IgD-negative memory B cell (primary cell): ENCODE measurements at regions not wholly inside any gene's neighbourhood (a gene's known extent, or its start where the extent isn't known, plus 50 kb on each side); places are given as distances from the start of the nearest gene placed in this dataset.

Experiments
- H3K27ac Mint-ChIP-seq, 3 donors: one replicate each; pipeline ENCODE4 v1.8.0; 2020 to 2022; ENCODE audit warnings: mild to moderate bottlenecking in 3 of 3, mixed read lengths in 3 of 3, moderate library complexity in 1 of 3
- H3K27me3 Mint-ChIP-seq: one replicate; pipeline ENCODE4 v1.8.0; 2021; ENCODE audit warnings: mixed read lengths
- H3K36me3 Mint-ChIP-seq: one replicate; pipeline ENCODE4 v1.8.0; 2020; ENCODE audit warnings: mild to moderate bottlenecking, mixed read lengths
- H3K4me1 Mint-ChIP-seq, 3 donors: one replicate each; pipeline ENCODE4 v1.8.0; 2020 to 2022; ENCODE audit warnings: mixed read lengths in 3 of 3, mild to moderate bottlenecking in 1 of 3
- H3K4me3 Mint-ChIP-seq, 4 donors: one replicate each; pipeline ENCODE4 v1.8.0; 2020 to 2022; ENCODE audit warnings: mild to moderate bottlenecking in 4 of 4, mixed read lengths in 4 of 4, moderate library complexity in 3 of 4
- H3K9me3 Mint-ChIP-seq, 3 donors: one replicate each; pipeline ENCODE4 v1.8.0; 2020 to 2021; ENCODE audit warnings: mixed read lengths in 3 of 3, mild to moderate bottlenecking in 1 of 3

DNA sequence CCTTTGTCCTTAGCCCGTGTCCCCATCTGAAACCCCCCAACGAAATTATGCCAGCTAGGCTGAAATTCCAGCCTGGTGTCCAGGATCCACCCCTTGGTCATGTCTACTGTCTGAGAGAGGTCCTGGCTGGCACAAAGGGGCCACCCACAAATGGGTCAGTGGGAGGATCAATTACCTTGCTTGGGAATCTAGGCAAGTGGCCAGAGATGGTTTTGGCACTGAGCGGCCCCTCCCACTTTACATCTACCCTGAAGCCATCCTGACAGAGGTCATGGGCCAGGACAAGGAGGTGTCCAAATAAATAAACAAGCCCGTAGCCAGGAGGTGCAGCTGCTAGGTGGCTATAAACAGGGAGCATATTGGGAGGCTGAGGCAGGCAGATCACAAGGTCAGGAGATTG, 311.5 kb downstream of the MN1 start:
- H3K36me3 Mint-ChIP-seq = no peaks in the 10 kb centered on the region
- no peaks in the 10 kb centered on the region for H3K27me3 Mint-ChIP-seq
- H3K27ac Mint-ChIP-seq = no peak overlapping the region
- peaks cover 5 to 20% (median 9%) of the 10 kb centered on the region in 3 donors for H3K9me3 Mint-ChIP-seq
- H3K4me3 Mint-ChIP-seq = no peak overlapping the region
- H3K4me1 Mint-ChIP-seq = no peaks in the 10 kb centered on the region

DNA sequence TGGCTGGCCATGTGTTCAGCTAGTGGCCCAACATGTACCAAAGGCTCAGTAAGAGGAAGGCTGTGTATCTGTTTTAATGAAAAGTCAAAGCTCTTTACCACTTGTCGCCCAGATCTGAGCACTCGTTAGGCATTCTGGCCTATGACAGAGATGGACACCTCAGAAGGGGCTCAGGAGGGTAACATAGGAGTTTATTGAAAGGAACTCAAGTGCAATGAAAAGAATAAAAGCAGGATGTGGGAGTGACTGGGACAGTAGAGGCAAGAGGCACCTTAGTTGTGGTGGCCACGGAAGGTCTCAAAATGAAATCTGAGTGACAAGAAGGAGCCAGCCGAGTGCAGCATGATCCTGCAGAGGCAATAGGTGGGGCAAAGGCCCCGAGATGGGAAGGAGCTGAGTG, 309.7 kb downstream of the MN1 start:
- Mint-ChIP-seq H3K27ac (no peak overlapping the region), H3K4me3 (no peak overlapping the region), H3K27me3 (no peaks in the 10 kb centered on the region), H3K36me3 (no peaks in the 10 kb centered on the region), H3K4me1 (no peaks in the 10 kb centered on the region), H3K9me3 (peaks cover 3 to 11% (median 9%) of the 10 kb centered on the region in 3 donors)

DNA sequence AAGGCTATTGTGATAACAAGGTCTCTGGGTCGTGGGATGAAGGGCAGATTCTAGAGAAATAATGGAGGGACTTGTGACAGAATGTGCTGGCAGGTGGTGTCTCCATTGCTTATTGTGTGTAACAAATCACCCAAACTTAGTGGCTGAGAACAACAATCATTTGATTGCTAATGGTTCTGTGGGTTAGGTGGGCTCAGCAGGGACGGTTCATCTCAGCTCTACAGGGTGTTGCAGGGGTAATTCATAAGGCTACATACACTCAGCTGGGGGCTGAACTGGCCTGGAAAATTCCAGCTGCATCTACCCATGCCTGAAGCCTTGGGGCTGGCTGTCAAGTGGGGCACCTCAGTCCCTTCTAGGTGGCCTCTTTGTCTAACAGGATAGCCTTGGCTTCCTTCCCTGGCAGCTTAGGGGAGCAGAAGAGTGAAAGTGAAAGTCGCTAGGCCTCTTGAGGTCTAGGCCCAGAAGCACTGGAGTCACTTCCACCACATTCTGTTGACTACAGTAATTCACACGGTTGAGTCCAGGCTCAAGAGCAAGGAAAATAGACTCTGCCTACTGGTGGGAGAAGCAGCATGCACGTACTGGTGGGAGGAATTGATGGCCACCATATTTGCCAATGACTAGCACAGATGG, 308.9 kb downstream of the MN1 start:
- Mint-ChIP-seq H3K27ac (no peak overlapping the region), H3K4me3 (no peak overlapping the region), H3K4me1 (no peaks in the 10 kb centered on the region), H3K36me3 (no peaks in the 10 kb centered on the region), H3K27me3 (no peaks in the 10 kb centered on the region), H3K9me3 (peaks cover 3 to 11% (median 9%) of the 10 kb centered on the region in 3 donors)

DNA sequence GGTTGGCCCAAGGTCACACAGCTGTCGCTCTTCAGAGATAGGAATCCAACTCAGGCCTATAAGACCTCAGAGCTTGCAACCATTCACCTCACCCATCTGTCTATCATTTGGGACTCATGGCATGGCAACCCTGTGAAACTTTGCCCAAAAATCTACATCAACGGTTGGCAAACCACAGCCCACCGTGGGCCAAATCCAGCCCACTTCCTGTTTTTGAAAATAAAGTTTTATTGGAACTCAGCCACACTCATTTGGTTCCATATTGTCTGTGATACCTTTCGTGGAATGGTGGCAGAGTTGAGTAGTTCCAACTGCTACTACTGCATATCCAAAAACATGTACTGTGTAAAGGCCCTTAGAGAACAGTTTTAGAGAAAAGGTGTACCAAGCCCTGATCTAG, 307.8 kb downstream of the MN1 start:
- Mint-ChIP-seq H3K27ac (no peak overlapping the region), H3K9me3 (peaks cover 3 to 11% (median 6%) of the 10 kb centered on the region in 3 donors), H3K27me3 (no peaks in the 10 kb centered on the region), H3K36me3 (peaks cover 1% of the 10 kb centered on the region), H3K4me1 (no peaks in the 10 kb centered on the region), H3K4me3 (no peak overlapping the region)

DNA sequence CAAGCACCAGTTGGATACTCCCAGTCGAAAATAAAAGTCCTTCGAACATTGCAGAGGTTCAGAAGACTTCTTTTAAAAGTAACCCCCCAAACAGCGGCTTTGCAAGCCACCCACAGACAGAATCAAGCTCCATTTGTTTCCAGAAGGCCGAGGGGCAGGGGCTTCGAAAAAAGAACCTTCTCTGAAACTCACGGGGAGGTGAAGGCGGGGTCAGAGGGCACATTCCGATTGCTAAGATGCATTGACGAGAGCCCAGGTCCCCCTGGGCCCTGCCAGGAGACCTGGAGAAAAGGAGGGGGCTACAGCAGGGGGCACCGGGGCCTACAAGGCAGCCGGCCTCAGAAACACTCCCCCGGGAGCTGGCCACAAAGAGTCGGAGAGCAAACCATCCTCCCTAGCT, 306.8 kb downstream of the MN1 start:
- Mint-ChIP-seq H3K27me3 (no peaks in the 10 kb centered on the region), H3K4me3 (no peak overlapping the region), H3K27ac (no peak overlapping the region), H3K9me3 (peaks cover 3 to 11% (median 6%) of the 10 kb centered on the region in 3 donors), H3K4me1 (no peaks in the 10 kb centered on the region), H3K36me3 (peaks cover 1% of the 10 kb centered on the region)

DNA sequence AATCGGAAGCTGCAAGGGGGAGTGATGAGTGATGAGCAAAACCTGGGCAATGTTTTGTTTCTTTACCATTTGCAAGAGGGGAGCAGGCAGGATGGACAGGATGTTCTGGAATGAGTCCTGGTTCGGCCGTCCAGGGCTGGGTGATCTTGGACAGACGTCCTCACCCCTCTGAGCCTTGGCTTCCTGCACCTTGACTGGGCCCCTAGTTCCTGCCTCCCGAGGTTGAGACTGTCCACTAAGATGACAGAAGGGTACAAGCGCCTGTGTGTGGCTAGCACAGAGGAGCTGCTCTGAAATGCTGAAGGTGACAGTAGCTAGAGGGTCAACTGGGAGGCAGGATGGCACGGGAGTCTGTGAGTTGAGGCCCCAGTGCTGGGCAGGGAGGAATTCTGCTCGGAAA, 306.2 kb downstream of the MN1 start:
- Mint-ChIP-seq H3K4me3 (no peak overlapping the region), H3K27me3 (no peaks in the 10 kb centered on the region), H3K4me1 (no peaks in the 10 kb centered on the region), H3K27ac (no peak overlapping the region), H3K36me3 (peaks cover 1% of the 10 kb centered on the region), H3K9me3 (peaks cover 3 to 11% (median 6%) of the 10 kb centered on the region in 3 donors)

DNA sequence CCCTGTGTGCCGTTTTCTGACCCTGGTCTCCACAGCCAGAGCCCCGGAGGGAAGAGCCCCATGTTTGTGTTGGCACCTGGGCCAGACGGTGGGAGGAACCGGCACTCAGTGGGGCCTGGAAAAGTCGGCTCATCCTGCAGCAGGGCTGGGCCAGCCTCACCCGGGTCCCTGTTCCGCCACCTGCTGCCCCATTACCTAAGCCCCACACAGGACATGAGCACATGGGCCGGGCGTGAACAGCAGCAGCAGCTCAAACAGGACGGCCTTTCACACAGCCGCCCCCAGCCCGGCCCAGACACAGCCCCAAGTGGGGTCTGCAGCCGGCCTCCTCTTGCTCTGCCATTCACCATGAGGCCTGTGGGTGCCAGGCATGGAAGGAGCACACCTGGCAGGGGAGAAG, 302.4 kb downstream of the MN1 start:
- no peak overlapping the region for H3K27ac Mint-ChIP-seq
- no peaks in the 10 kb centered on the region for H3K4me1 Mint-ChIP-seq
- H3K9me3 Mint-ChIP-seq = peaks cover 2 to 8% (median 3%) of the 10 kb centered on the region in 3 donors
- no peak overlapping the region for H3K4me3 Mint-ChIP-seq
- H3K36me3 Mint-ChIP-seq = peaks cover 5% of the 10 kb centered on the region
- H3K27me3 Mint-ChIP-seq = peaks cover 2% of the 10 kb centered on the region

DNA sequence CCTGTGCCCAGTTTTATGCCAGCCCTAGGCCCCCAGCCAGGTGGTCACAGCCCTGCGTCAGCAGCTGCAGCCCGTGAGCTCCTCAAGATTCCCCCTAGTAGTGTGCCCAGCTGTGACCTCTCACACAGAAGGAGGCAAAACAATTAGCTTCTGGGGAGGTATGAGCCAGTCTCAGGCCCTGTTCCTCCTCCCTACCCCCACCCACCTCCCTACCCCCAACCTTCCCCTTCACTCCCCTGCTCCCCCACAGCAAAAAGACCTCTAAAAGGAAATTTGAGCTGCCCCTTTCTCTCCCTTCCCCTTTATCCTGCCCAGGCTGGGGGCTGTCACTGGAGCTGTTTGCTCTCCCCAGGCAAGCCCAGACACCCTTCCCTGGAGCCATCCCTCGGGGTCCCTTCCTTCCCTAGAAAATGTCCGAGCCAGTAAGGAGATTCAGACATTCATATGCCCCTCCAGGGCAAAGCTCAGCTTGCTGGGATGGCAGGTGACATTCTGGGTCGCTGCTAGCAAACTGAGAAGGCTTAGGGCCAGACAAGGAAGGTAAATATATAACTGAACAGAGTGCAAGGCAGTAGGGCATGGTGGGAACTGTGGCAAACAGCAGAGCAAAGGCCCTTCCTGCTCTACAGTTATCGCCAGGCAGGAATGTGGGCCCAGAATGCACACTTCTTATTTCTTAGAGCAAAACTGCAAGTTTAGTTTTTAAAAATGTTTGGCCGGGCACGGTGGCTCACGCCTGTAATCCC, 300.2 kb downstream of the MN1 start:
- Mint-ChIP-seq H3K36me3 (peaks cover 5% of the 10 kb centered on the region), H3K27ac (no peak overlapping the region), H3K9me3 (peaks cover 2 to 8% (median 3%) of the 10 kb centered on the region in 3 donors)

DNA sequence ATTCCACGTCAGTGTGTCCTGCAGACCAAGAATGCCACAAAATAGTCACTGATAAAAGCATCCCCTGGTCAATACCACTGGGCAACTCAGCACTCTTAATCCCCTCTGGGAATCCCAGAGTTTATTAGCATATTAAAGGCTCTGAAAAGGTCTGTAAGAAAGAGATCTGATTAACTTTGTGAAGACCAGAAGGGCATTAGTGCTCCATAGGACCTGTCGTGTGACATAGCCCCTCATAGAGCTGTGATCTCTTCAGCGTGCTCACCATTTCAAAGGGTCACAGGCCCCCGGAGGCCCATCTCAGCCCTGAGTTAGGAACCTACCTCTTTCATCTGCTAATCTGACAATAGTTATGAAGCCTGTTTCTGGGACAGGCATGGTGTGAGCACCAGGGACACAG, 299.2 kb downstream of the MN1 start:
- Mint-ChIP-seq H3K36me3 (peaks cover 5% of the 10 kb centered on the region), H3K4me3 (no peak overlapping the region), H3K9me3 (peaks cover 2 to 8% (median 3%) of the 10 kb centered on the region in 3 donors), H3K4me1 (no peaks in the 10 kb centered on the region), H3K27ac (no peak overlapping the region), H3K27me3 (peaks cover 2% of the 10 kb centered on the region)

More for the DNA sequence above, 300.2 kb downstream of the MN1 start:
- Mint-ChIP-seq H3K27me3 (peaks cover 2% of the 10 kb centered on the region), H3K4me1 (no peaks in the 10 kb centered on the region), H3K4me3 (no peak overlapping the region)

DNA sequence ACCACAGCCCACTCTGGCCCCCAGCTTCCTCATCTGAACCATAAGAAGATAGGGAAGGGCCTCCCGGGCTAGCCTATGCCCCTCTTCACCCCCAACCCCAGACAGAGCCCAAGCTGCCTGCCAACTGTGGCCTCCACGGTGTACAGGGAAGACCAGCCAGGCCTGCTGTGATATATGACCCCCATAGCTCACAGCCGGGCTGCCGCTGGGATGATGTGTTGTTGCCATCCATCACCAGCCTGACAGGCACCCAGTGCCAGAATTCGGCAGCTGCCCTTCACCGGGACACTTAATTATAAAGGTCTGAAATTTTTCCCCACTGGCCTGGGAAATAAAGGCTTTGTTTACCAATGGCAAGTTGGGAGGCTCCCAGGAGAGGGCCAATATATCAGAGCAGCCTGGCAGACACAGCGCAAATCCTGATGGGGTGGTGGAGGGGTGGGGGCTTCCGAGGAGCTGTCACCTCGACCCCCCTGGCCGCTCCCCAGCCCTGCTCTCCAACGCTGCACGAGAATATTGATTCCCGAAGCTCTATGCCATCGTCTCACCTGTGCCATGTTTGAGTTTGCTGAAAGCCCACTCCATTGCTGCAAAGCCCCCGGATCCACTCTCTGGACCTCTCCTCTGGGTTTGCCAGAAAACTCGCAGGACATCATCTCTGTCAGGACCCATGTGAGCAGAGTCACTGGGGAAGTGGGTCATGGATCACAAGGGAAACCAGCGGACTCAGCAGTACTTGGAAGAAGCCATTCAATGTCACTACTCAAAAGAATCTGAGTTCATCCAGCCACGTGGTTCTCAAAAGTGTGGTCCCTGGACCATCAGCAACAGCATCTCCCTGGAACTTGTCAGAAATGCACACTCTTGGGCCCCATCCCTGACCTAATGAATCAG, 296.9 kb downstream of the MN1 start:
- Mint-ChIP-seq H3K36me3 (peaks cover 4% of the 10 kb centered on the region), H3K9me3 (peaks cover 2 to 8% (median 3%) of the 10 kb centered on the region in 3 donors), H3K27me3 (peaks cover 2% of the 10 kb centered on the region), H3K4me3 (no peak overlapping the region), H3K27ac (no peak overlapping the region), H3K4me1 (no peaks in the 10 kb centered on the region)

DNA sequence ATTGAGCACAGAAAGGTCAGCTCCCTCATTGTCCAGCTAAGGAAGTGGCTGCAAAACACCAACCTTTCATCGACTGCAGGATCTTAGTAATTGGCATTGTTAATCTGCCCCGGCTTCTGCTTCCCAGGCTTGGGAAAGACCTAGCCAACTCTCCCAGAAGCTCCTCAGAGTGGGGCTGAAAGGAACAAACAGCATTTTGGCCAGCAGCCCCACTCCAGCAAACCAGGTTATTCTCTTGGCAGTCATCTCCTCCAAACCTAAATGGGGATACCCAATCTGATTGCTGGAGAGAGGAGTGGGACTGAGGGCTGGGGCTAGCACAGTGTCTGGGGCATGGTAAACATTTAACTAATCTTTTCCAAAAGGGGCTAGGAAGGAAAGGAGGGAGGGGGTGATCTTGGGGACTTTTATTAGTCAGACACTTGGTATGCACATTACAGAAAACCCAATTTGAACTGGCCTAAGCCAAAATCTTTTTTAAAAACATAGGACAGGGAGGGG, 294.4 kb downstream of the MN1 start:
- peaks cover 4% of the 10 kb centered on the region for H3K36me3 Mint-ChIP-seq
- H3K27me3 Mint-ChIP-seq = peaks cover 4% of the 10 kb centered on the region
- H3K27ac Mint-ChIP-seq = no peak overlapping the region
- H3K9me3 Mint-ChIP-seq = peaks cover 3 to 8% (median 5%) of the 10 kb centered on the region in 3 donors
- H3K4me1 Mint-ChIP-seq = no peaks in the 10 kb centered on the region
- no peak overlapping the region for H3K4me3 Mint-ChIP-seq

DNA sequence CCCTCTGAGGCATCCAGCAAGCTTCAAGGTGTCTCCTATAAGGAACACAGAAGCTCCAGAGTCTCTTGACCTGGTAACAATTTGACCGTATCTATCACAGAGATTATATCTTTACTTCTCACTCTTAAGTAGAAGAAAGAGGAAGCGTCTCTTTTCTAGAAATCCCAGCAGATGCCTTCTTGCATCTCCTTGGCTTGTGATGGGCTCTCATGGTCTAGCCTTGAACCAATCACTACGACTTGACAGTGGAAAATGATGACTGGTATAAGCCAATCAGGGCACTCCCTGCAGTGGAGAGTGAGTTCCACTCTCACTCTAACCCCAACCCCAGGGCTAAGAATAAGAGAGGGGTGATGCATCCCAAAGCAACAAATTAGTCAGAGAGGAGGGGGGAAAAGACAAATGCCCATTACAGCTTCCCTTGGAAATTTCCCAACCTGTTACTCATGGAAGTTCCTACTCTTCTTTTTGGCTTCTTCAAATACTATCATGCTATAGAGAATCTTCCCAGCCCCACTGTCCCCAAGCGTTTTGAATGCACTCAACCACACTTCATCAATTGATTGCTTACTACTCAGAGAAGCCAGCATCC, 293.5 kb downstream of the MN1 start:
- Mint-ChIP-seq H3K4me1 (no peaks in the 10 kb centered on the region), H3K9me3 (peaks cover 3 to 8% (median 5%) of the 10 kb centered on the region in 3 donors), H3K27me3 (peaks cover 4% of the 10 kb centered on the region), H3K4me3 (no peak overlapping the region), H3K27ac (no peak overlapping the region), H3K36me3 (peaks cover 4% of the 10 kb centered on the region)

DNA sequence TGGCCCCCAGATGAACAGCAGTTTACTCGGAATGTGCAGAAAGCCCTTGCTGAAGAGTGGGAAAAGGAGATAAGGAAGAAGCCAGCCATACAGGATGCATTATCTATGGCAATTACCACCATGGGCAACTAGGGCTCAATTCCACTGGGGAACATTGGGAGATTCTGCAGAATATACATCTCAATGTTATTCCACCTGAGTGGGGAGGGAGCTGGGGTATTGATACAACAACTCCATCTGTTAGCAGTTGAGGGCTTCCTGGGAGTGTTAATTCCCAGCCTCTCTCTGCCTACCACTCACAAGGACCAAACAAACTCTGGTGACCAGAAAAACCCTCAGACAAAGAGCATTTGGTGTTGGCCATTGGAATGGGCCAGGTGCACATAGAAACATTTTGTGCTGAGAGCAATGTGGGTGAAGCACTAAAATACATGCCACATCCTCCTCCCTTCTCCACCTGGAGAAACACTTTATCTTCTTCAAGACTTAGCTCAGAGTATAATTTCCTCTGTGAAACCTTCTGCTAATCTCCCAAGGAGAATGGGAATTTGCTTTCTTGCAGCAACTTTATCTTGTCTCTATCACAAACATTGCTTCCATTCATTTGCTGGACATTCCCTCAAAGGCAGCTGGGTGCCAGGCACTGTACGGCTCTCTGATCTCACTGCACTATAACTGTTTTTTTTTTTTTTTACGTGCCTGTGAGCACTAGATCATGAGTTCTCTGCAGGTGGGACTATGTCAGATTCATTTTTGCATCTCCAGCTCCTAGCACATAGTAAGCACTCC, 292.2 kb downstream of the MN1 start:
- no peaks in the 10 kb centered on the region for H3K36me3 Mint-ChIP-seq
- H3K27me3 Mint-ChIP-seq = peaks cover 1% of the 10 kb centered on the region
- peaks cover 0 to 3% (median 0%) of the 10 kb centered on the region in 3 donors for H3K9me3 Mint-ChIP-seq
- no peaks in the 10 kb centered on the region for H3K4me1 Mint-ChIP-seq
- H3K27ac Mint-ChIP-seq = no peak overlapping the region
- H3K4me3 Mint-ChIP-seq = no peak overlapping the region

DNA sequence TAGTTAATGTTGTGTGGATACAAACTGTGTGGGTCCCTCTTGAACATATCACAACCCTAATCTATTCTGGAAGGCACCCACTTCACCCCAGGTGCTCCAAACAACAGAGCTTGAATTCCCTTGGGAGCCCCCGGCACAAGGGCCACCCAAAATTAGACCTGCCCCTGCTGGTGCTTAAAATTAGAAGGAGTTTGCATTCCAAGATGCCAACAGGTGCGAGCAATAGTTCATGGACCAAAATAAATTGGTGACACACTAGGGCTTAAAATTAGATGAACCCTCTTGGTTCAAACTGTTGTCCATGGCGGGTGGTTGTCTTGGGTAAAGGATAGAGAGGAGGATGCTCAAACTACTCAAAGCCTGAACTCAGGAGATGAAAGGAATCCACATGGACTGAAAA, 291.5 kb downstream of the MN1 start:
- Mint-ChIP-seq H3K27ac (no peak overlapping the region), H3K27me3 (peaks cover 1% of the 10 kb centered on the region), H3K9me3 (peaks cover 0 to 3% (median 0%) of the 10 kb centered on the region in 3 donors), H3K36me3 (no peaks in the 10 kb centered on the region), H3K4me3 (no peak overlapping the region), H3K4me1 (no peaks in the 10 kb centered on the region)
